H1 (cell line): ENCODE measurements at regions not wholly inside any gene's neighbourhood (a gene's known extent, or its start where the extent isn't known, plus 50 kb on each side); places are given as distances from the start of the nearest gene placed in this dataset.

Source experiments
- BCL11A ChIP-seq, 2 experiments: IDR thresholded peaks; one replicate each; pipeline ENCODE4 v1.6.1; 2011; ENCODE audit warnings: low read depth in 2 of 2, low read length in 2 of 2, mild to moderate bottlenecking in 2 of 2
- CHD7 ChIP-seq: fragments of 300-600 bp; sonication (generic); IDR thresholded peaks from 2 replicates; pipeline ENCODE4 v1.7.1; 2012; ENCODE audit warnings: low read length, moderate library complexity, mild to moderate bottlenecking, inconsistent platforms; ENCODE audit not compliant: insufficient replicate concordance
- POU5F1 ChIP-seq: IDR thresholded peaks from 2 replicates; pipeline ENCODE4 v1.6.1; 2011; ENCODE audit warnings: low read depth, mild to moderate bottlenecking, low read length, moderate library complexity
- USF2 ChIP-seq: IDR thresholded peaks from 2 replicates; pipeline ENCODE4 v1.6.1; 2011; ENCODE audit warnings: low read length, improper control_type of control experiment

GRCh38 chr16:86450691-86451090 lies 59.6 kb upstream of the FOXF1 start (continued):
- no peak for TF ChIP-seq CHD7
- TF ChIP-seq POU5F1, result no peak
- TF ChIP-seq USF2, result no peak
- TF ChIP-seq BCL11A (IDR thresholded peaks at IDR 0.05; ENCODE audit: low read depth in 2 of 2, low read length in 2 of 2), result no peak
